ENCODE measurements at regions not wholly inside any gene's neighbourhood (a gene's known extent, or its start where the extent isn't known, plus 50 kb on each side); places are given as distances from the start of the nearest gene placed in this dataset.

DNA sequence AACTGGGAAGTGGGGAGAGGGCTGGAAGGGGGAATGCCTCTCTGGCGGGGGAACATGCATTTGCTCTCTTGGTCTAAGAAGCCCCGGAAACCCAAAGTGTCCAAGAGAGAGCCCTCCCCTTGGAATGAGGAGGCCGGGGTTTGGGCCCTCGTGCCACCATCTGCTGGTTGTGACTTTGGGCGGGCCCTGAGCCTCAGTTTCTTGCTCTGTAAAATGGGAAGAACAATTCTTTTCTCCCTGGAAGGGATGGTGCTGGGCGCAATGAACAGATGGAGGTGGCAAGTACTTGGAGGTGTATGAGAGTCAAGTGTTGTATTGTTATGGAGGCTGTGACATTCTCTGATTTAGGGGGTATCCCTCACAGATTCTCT is 69.9 kb upstream of the TARDBP start:
- TF ChIP-seq SUZ12 (IDR thresholded peaks at IDR 0.05; ENCODE audit: extremely low read depth, insufficient read depth, insufficient read length) (no peak), YY1 (IDR thresholded peaks at IDR 0.05; ENCODE audit: insufficient read depth, insufficient read length) (no peak), ZNF274 (IDR thresholded peaks at IDR 0.05; ENCODE audit: low read depth, low read length) (no peak)

Data from NT2/D1 (cell line).